HEK293 (cell line): ENCODE measurements at regions not wholly inside any gene's neighbourhood (a gene's known extent, or its start where the extent isn't known, plus 50 kb on each side); places are given as distances from the start of the nearest gene placed in this dataset.

Source experiments
- CTCF ChIA-PET: fragments of 350-600 bp; formaldehyde crosslinking; extraction: SDS; loops from one replicate; lab custom pipeline; 2021; ENCODE audit warnings: antibody characterized with exemption; lab: Yijun Ruan, JAX
- POLR2A ChIA-PET: fragments of 300-600 bp; formaldehyde crosslinking; extraction: SDS; loops from one replicate; lab custom pipeline; 2020; ENCODE audit warnings: antibody characterized with exemption, inconsistent platforms; lab: Yijun Ruan, JAX
- H3K27ac ChIP-seq: fragments of 200-500 bp; sonication (Bioruptor generic); 2 replicates; pipeline ENCODE4 v1.5.1; 2014; ENCODE audit warnings: low read depth, low read length, control low read depth, inconsistent platforms; ENCODE audit errors: extremely low read depth
- H3K36me3 ChIP-seq, 2 experiments: fragments of 200-500 bp in 1 of 2; sonication (Bioruptor generic) in 1 of 2; 1 replicate in 1 of 2; 2 replicates in 1 of 2; pipeline ENCODE4 v1.5.1; 2014 to 2017; ENCODE audit warnings: inconsistent platforms in 2 of 2, low read length in 2 of 2; ENCODE audit not compliant: control insufficient read depth in 2 of 2, insufficient read depth in 1 of 2
- H3K4me1 ChIP-seq: fragments of 200-500 bp; sonication (Bioruptor generic); 2 replicates; pipeline ENCODE4 v1.5.1; 2014; ENCODE audit warnings: mild to moderate bottlenecking, low read length, inconsistent platforms; ENCODE audit not compliant: control insufficient read depth, insufficient read depth
- H3K4me3 ChIP-seq: 2 replicates; pipeline ENCODE4 v1.5.1; 2011; ENCODE audit warnings: low read depth, mild to moderate bottlenecking, control low read depth, low read length, moderate library complexity
- H3K9me3 ChIP-seq: fragments of 200-500 bp; sonication (Bioruptor generic); 2 replicates; pipeline ENCODE4 v1.5.1; 2014; ENCODE audit warnings: low read depth, low read length, inconsistent platforms; ENCODE audit not compliant: control insufficient read depth, insufficient read depth
- FEZF1 ChIP-seq: fragments of 450-650 bp; formaldehyde crosslinking; IDR thresholded peaks from 2 replicates; pipeline ENCODE4 v1.5.1; 2016; ENCODE audit warnings: missing biosample characterization, missing genetic modification characterization
- GLI4 ChIP-seq: fragments of 450-650 bp; formaldehyde crosslinking; IDR thresholded peaks from 2 replicates; pipeline ENCODE4 v1.5.1; 2016; ENCODE audit warnings: missing biosample characterization, missing genetic modification characterization
- WT1 ChIP-seq: fragments of 450-650 bp; formaldehyde crosslinking; IDR thresholded peaks from 2 replicates; pipeline ENCODE4 v1.5.1; 2016; ENCODE audit warnings: missing biosample characterization, missing genetic modification characterization
- YY2 ChIP-seq: fragments of 450-650 bp; formaldehyde crosslinking; IDR thresholded peaks from 2 replicates; pipeline ENCODE4 v1.5.1; 2016; ENCODE audit warnings: missing biosample characterization, missing genetic modification characterization
- ZBTB48 ChIP-seq: fragments of 450-650 bp; formaldehyde crosslinking; IDR thresholded peaks from 2 replicates; pipeline ENCODE4 v1.5.1; 2016; ENCODE audit warnings: missing biosample characterization, missing genetic modification characterization
- ZNF214 ChIP-seq: fragments of 450-650 bp; formaldehyde crosslinking; IDR thresholded peaks from 2 replicates; pipeline ENCODE4 v1.5.1; 2017; ENCODE audit warnings: missing biosample characterization, mild to moderate bottlenecking, missing genetic modification characterization, borderline replicate concordance
- ZNF24 ChIP-seq: fragments of 450-650 bp; formaldehyde crosslinking; IDR thresholded peaks from 2 replicates; pipeline ENCODE4 v1.5.1; 2016; ENCODE audit warnings: missing biosample characterization, missing genetic modification characterization
- ZNF292 ChIP-seq: fragments of 450-650 bp; formaldehyde crosslinking; IDR thresholded peaks from 2 replicates; pipeline ENCODE4 v1.5.1; 2016; ENCODE audit warnings: low read depth, missing biosample characterization, missing genetic modification characterization, borderline replicate concordance
- ZNF404 ChIP-seq: fragments of 450-650 bp; formaldehyde crosslinking; IDR thresholded peaks from 2 replicates; pipeline ENCODE4 v1.5.1; 2017; ENCODE audit warnings: missing biosample characterization, missing genetic modification characterization
- ZNF555 ChIP-seq: fragments of 450-650 bp; formaldehyde crosslinking; conservative IDR thresholded peaks from 2 replicates; pipeline ENCODE4 v1.5.1; 2017; ENCODE audit warnings: missing biosample characterization, mild to moderate bottlenecking, missing genetic modification characterization, inconsistent platforms
- ZNF621 ChIP-seq: fragments of 450-650 bp; formaldehyde crosslinking; IDR thresholded peaks from 2 replicates; pipeline ENCODE4 v1.5.1; 2017; ENCODE audit warnings: missing biosample characterization, missing genetic modification characterization
- ZNF654 ChIP-seq: fragments of 450-650 bp; formaldehyde crosslinking; IDR thresholded peaks from 2 replicates; pipeline ENCODE4 v1.5.1; 2016; ENCODE audit warnings: low read depth, missing biosample characterization, missing genetic modification characterization
- ZNF660 ChIP-seq: fragments of 450-650 bp; IDR thresholded peaks from 2 replicates; pipeline ENCODE4 v1.5.1; 2018; ENCODE audit warnings: missing biosample characterization, mild to moderate bottlenecking, missing genetic modification characterization
- ZNF701 ChIP-seq: fragments of 450-650 bp; formaldehyde crosslinking; IDR thresholded peaks from 2 replicates; pipeline ENCODE4 v1.5.1; 2016; ENCODE audit warnings: missing biosample characterization, missing genetic modification characterization
- TF ChIP-seq, protein P1 (sequence below): fragments of 450-650 bp; formaldehyde crosslinking; IDR thresholded peaks from 2 replicates; pipeline ENCODE4 v1.5.1; 2016; ENCODE audit warnings: missing biosample characterization, missing genetic modification characterization
- TF ChIP-seq, protein P2 (sequence below): fragments of 450-650 bp; formaldehyde crosslinking; optimal IDR thresholded peaks from 2 replicates; pipeline ENCODE3; 2016; ENCODE audit warnings: missing biosample characterization, mild to moderate bottlenecking, missing genetic modification characterization
- TF ChIP-seq, protein P3 (sequence below): fragments of 450-650 bp; formaldehyde crosslinking; IDR thresholded peaks from 2 replicates; pipeline ENCODE4 v1.5.1; 2017; ENCODE audit warnings: missing biosample characterization, mild to moderate bottlenecking, missing genetic modification characterization, moderate library complexity
- TF ChIP-seq, protein P4 (sequence below): fragments of 450-650 bp; formaldehyde crosslinking; IDR thresholded peaks from 2 replicates; pipeline ENCODE4 v1.5.1; 2016; ENCODE audit warnings: missing biosample characterization, missing genetic modification characterization, low read depth
- TF ChIP-seq, protein P5 (sequence below): fragments of 450-650 bp; formaldehyde crosslinking; IDR thresholded peaks from 2 replicates; pipeline ENCODE4 v1.5.1; 2017; ENCODE audit warnings: missing biosample characterization, missing genetic modification characterization

DNA sequence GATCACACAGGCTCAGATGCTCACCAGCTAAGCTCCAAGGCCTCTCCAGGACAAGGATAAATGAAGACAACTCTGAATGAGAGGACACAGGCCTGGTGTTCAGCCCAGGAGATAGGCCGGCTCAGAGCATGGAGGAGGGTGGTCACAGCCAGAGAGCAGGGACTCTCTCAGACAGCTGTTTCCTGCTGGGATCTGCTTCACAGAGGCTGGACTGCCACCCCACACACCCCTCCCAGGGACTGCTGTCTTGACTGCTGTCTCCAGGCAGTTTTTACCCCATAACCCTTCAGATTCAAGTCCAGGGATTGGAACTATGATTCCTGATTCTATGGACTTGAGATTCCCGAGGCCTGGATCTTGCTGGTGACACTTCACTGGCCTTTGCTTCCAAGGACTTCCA lies 89.0 kb downstream of the SMIM20 start:
- ChIA-PET POLR2A (no interaction called here), CTCF (interaction anchor here (1.2 kb wide), 1 partner anchor 15 kb away, joined by 3 read pairs; no protein-coding TSS in a partner anchor)
- Histone ChIP-seq H3K36me3 (no peaks in the 10 kb centered on the region), H3K4me3 (no peak overlapping the region), H3K9me3 (no peaks in the 10 kb centered on the region), H3K27ac (no peak overlapping the region), H3K4me1 (no peaks in the 10 kb centered on the region)
- no peak for TF ChIP-seq ZNF404 (tag by site-specific recombination)
- no peak for TF ChIP-seq ZNF621 (tag by site-specific recombination)
- TF ChIP-seq, protein P1, sequence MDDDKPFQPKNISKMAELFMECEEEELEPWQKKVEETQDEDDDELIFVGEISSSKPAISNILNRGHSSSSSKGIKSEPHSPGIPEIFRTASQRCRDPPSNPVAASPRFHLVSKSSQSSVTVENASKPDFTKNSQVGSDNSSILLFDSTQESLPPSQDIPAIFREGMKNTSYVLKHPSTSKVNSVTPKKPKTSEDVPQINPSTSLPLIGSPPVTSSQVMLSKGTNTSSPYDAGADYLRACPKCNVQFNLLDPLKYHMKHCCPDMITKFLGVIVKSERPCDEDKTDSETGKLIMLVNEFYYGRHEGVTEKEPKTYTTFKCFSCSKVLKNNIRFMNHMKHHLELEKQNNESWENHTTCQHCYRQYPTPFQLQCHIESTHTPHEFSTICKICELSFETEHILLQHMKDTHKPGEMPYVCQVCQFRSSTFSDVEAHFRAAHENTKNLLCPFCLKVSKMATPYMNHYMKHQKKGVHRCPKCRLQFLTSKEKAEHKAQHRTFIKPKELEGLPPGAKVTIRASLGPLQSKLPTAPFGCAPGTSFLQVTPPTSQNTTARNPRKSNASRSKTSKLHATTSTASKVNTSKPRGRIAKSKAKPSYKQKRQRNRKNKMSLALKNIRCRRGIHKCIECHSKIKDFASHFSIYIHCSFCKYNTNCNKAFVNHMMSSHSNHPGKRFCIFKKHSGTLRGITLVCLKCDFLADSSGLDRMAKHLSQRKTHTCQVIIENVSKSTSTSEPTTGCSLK (tag by site-specific recombination): no peak
- TF ChIP-seq FEZF1 (tag by site-specific recombination): no peak
- TF ChIP-seq ZNF214 (tag by site-specific recombination): no peak
- TF ChIP-seq, protein P2, sequence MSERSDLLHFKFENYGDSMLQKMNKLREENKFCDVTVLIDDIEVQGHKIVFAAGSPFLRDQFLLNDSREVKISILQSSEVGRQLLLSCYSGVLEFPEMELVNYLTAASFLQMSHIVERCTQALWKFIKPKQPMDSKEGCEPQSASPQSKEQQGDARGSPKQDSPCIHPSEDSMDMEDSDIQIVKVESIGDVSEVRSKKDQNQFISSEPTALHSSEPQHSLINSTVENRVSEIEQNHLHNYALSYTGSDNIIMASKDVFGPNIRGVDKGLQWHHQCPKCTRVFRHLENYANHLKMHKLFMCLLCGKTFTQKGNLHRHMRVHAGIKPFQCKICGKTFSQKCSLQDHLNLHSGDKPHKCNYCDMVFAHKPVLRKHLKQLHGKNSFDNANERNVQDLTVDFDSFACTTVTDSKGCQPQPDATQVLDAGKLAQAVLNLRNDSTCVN (tag by site-specific recombination): no peak
- TF ChIP-seq, protein P3, sequence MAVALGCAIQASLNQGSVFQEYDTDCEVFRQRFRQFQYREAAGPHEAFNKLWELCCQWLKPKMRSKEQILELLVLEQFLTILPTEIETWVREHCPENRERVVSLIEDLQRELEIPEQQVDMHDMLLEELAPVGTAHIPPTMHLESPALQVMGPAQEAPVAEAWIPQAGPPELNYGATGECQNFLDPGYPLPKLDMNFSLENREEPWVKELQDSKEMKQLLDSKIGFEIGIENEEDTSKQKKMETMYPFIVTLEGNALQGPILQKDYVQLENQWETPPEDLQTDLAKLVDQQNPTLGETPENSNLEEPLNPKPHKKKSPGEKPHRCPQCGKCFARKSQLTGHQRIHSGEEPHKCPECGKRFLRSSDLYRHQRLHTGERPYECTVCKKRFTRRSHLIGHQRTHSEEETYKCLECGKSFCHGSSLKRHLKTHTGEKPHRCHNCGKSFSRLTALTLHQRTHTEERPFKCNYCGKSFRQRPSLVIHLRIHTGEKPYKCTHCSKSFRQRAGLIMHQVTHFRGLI (tag by site-specific recombination): no peak
- no peak for TF ChIP-seq YY2 (tag by site-specific recombination)
- TF ChIP-seq ZNF701 (tag by site-specific recombination): no peak
- TF ChIP-seq, protein P4, sequence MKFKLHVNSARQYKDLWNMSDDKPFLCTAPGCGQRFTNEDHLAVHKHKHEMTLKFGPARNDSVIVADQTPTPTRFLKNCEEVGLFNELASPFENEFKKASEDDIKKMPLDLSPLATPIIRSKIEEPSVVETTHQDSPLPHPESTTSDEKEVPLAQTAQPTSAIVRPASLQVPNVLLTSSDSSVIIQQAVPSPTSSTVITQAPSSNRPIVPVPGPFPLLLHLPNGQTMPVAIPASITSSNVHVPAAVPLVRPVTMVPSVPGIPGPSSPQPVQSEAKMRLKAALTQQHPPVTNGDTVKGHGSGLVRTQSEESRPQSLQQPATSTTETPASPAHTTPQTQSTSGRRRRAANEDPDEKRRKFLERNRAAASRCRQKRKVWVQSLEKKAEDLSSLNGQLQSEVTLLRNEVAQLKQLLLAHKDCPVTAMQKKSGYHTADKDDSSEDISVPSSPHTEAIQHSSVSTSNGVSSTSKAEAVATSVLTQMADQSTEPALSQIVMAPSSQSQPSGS (tag by site-specific recombination): no peak

DNA sequence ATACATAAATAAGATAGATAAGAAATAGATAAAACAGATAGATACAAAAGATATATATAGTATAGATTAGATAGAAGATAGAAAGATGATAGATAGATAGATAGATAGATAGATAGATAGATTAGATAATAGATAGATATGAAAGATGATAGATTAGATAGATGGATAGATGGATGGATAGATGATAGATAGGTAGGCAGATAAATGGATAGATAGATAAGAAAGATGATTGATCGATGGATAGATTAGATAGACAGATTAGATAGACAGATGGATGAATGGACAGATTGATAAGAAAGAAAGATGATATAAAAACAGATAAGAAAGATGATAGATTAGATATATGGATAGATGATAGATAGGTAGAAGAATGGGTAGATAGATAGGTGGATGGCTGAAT lies 90.3 kb downstream of the SMIM20 start:
- no peaks in the 10 kb centered on the region for H3K4me1 ChIP-seq
- H3K27ac ChIP-seq: no peak overlapping the region
- no peaks in the 10 kb centered on the region for H3K9me3 ChIP-seq
- TF ChIP-seq GLI4 (tag by site-specific recombination) (no peak), WT1 (no peak), FEZF1 (tag by site-specific recombination) (no peak), ZNF24 (no peak), ZBTB48 (tag by site-specific recombination) (no peak), ZNF654 (tag by site-specific recombination) (no peak), ZNF555 (tag by site-specific recombination) (no peak), ZNF660 (no peak), ZNF292 (no peak)
- TF ChIP-seq, protein P5, sequence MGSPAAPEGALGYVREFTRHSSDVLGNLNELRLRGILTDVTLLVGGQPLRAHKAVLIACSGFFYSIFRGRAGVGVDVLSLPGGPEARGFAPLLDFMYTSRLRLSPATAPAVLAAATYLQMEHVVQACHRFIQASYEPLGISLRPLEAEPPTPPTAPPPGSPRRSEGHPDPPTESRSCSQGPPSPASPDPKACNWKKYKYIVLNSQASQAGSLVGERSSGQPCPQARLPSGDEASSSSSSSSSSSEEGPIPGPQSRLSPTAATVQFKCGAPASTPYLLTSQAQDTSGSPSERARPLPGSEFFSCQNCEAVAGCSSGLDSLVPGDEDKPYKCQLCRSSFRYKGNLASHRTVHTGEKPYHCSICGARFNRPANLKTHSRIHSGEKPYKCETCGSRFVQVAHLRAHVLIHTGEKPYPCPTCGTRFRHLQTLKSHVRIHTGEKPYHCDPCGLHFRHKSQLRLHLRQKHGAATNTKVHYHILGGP: no peak
- ChIA-PET CTCF (interaction anchor here (1.0 kb wide), 1 partner anchor 326 kb away, joined by 3 read pairs; no protein-coding TSS in a partner anchor), POLR2A (no interaction called here)
- no peak overlapping the region for H3K4me3 ChIP-seq
- no peaks in the 10 kb centered on the region for H3K36me3 ChIP-seq
